ENCODE measurements at regions not wholly inside any gene's neighbourhood (a gene's known extent, or its start where the extent isn't known, plus 50 kb on each side); places are given as distances from the start of the nearest gene placed in this dataset.
"Not testable (repeated sequence)": the region's sequence is repeated elsewhere in the genome, so short reads cannot be mapped to it uniquely, and the experiment has no call there.

DNA sequence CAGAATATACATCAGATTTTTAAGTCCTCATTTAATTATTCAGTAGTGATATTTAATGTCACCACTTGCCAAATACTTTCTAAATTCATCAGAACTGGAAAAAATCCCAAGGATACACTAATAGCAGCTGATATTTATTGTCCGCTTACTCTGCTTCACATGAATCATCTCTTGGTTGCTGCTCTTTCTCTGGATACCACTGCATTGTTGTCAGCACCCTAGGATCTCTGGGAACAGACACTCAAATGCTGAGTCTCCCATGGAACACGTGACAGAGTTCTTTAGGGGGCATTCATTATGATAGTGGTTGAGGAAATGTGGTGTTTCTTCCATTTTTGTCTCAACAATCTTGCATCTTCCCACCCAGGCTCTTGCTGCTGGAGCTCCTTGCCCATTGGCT lies 318.0 kb downstream of the RFPL4B start:
- no peak for DNase-seq

DNA sequence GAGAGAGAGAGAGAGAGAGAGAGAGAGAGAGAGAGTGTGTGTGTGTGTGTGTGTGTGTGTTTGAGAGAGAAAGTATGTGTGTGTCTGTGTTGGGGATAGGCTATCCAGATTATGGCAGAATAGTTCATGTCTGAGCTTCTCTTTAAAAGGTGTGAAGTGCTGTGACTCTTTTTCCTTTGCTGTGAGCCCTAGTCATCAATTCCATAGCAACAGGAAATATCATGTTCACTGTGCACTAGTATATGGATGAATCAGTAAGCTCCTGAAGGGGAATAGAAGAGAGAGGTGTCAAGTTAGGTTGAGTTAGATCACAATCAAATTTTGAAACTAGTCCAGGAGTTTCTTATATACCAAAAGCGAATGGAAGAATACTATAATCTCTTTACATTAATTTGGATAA lies 318.7 kb downstream of the RFPL4B start:
- no peak for DNase-seq

GRCh38 chr6:112667427-112667826 lies 320.3 kb downstream of the RFPL4B start:
- DNase-seq = no peak

DNA sequence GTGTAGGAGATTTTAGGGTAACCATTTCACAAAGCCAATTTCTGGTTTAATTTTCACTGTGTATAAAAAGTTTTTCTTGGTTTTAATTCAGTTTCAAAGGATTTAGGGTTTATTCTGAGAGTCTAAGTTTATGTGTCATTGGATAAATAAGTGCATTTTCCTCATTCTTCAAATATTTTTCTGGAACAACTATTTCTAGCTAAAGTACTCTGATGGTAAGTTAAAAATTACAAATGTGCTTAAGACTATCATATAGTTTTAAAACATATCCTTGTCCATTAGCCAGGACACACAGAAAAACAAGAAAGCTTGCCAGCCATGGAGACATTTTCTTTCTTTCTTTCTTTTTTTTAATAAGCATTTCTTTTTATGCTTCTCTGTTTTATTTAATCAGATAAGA lies 333.0 kb downstream of the RFPL4B start:
- DNase-seq = no peak

DNA sequence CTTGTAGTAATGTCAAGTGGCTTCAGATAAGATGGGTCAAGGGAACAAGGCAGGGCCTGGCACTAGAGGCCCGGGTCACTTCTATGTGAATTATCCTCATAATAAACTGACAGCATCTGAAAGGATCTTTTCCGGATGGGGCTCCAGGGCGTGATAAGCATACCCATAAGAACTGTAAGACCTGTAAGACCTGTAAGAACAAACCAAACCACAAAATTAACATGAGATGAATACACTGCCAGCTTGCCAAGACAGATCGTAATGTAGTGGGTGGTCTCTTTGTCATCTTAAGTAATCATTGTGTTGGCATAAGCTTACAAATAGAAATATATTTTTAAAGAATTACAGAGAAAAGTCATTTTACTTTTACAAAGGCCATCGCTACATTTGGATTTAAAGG lies 334.9 kb downstream of the RFPL4B start:
- no peak for DNase-seq

GRCh38 chr6:112683106-112683505 lies 336.0 kb downstream of the RFPL4B start:
- DNase-seq = no peak

GRCh38 chr6:112683926-112684325 lies 336.8 kb downstream of the RFPL4B start:
- no peak for DNase-seq

DNA sequence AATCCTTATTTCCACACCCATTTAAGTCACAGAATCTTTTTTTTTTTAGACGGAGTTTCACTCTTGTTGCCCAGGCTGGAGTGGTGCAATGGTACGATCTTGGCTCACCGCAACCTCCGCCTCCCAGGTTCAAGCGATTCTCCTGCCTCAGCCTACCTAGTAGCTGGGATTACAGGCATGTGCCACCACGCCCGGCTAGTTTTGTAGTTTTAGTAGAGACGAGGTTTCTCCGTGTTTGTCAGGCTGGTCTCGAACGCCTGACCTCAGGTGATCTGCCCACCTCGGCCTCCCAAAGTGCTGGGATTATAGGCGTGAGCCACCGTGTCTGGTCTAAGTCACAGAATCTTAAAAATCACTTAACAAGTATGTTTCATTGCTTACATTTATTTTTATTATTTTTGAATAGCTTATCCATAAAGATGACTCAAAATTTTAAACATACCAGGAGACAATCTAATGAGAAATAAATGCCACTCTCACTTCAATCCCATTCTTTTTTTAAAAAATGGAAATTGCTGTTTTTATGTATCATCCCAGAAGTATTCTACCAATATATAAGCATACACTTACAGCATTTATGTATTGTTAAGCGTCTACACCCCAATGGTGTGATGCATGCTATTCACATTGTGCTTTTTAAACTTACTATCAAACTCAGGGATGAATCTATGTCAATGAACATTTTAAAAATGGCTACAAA lies 338.5 kb downstream of the RFPL4B start:
- not testable (repeated sequence) for DNase-seq

GRCh38 chr6:112688487-112689165 lies 341.5 kb downstream of the RFPL4B start:
- not testable (repeated sequence) for DNase-seq

DNA sequence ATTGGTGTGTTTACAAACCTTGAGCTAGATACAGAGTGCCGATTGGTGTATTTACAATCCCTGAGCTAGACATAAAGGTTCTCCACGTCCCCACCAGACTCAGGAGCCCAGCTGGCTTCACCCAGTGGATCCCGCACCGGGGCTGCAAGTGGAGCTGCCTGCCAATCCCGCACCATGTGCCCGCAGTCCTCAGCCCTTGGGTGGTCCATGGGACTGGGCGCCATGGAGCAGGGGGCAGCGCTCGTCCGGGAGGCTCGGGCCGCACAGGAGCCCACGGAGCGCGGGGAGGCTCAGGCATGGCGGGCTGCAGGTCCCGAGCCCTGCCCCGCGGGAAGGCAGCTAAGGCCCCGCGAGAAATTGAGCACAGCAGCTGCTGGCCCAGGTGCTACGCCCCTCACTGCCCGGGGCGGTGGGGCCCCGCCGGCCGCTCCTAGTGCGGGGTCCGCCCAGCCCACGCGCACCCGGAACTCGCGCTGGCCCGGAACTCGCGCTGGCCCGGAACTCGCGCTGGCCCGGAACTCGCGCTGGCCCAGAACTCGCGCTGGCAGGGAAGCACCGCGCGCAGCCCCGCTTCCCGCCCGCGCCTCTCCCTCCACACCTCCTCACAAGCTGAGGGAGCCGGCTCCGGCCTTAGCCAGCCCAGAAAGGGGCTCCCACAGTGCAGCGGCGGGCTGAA lies 342.2 kb downstream of the RFPL4B start:
- not testable (repeated sequence) for DNase-seq

DNA sequence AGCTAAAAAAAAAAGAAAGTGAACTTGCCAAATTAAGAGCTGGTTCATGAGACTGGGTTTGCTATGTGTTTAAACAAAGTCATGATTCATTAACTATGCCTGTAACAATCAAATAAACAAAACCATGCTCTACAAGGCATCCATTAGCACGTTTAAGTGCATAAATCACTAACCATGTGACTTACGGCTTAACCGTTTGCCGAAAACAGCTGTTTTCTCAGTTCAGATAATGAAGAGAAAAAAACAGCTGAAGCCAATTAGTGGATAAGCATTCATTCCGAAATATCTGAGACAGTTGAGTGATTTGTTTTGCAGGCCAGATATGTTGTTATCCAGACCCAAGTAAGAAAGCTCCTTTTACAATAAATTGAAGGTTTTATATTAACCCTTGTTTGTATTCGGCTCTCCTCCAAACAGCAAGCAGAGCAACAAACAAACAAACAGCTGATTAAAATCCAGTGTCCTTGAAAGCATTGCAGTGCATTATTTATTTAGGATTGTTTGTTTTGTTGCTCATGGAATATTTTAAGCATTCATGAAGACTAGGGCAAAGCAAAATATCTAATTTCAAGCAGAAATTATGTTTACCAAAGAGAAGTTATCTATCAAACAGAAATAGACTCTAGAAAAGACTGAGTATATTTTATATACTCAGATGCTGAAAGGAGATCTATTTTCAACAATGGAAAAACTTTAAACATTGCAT lies 343.5 kb downstream of the RFPL4B start:
- peak; percentile 42 for DNase-seq

GRCh38 chr6:112691289-112691688 lies 344.2 kb downstream of the RFPL4B start:
- DNase-seq = no peak

DNA sequence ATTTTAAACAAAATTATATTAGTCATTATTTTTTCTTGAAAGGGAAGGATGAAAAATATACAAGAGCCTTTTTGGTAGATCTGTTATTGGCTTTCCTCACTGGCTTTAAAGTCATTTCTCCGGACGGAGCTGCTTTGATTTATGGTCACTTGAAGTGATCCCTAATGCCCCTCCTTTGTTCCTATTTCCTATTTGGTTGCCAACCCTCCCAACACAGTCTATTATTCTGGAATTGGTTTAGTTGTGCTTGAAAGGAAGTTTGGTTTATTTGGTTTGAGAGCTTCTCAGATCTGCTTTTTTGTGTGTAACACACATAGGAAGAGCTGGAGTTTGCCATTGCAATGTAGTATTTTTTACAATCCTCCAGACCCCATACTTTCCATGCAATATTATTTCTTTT lies 347.9 kb downstream of the RFPL4B start:
- DNase-seq = no peak

- peak; percentile 76 for DNase-seq
Measured at GRCh38 chr6:112697265-112697664, 350.1 kb downstream of the RFPL4B start.

DNA sequence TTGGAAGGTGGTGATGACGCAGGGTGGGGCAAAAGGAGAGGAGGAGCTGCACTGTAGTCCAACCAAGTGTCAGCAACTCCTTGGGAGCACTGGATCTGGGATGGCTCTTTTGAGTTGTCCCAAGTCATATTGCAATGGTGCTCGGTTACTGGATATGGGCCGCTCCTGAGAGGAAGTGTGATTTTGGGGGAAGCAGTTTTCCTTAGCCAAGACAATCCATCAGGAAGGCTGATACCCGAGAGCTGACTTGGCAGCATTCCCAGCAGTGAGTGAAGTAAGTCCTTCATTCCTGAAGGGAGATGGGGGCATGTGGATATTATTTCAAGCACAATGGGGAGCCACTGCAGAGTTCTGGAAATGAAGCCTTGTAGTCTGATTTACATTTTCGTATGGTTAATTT lies 354.1 kb downstream of the RFPL4B start:
- DNase-seq = peak; percentile 52

GRCh38 chr6:112710710-112711109 lies 363.6 kb downstream of the RFPL4B start:
- DNase-seq = no peak

- no peak for DNase-seq
Measured at GRCh38 chr6:112713402-112713801, 366.3 kb downstream of the RFPL4B start.

DNA sequence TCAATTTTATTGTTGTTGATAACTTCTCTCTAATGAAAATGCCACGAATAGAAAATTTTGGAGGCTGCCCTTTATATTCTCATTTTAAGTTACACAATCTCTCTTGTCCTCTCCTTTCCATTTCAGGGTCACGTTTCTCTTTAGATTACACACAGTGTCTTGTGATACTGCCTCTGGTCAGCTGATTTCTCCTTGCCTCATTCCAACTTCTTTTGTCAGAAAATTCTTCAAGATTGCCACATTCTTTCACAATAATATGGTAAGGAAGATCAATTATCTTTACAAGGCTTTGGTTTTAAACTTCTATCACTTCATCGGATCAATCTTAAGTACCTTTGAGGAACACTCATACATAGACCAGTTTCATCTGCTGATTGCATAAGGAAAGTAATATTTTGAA lies 370.3 kb downstream of the RFPL4B start:
- DNase-seq = no peak

DNA sequence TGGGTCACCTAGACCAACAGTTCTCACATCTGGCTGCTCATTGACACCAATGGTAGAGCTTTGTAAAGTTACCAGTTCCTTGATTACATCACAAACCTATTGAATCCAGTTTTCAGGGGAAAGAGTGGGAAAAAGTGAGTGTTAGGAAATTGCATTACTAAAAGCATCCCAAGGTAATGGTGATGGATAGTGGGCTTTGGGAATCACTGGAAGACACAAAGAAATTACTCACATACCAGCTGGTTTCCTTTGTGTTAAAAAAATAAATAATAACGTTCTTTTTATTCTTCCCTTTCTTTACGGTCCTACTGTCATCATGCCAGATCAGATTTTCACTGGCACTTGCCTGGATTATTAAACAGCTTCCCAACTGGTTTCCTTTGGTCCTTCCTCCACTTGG lies 370.7 kb downstream of the RFPL4B start:
- DNase-seq = no peak

DNA sequence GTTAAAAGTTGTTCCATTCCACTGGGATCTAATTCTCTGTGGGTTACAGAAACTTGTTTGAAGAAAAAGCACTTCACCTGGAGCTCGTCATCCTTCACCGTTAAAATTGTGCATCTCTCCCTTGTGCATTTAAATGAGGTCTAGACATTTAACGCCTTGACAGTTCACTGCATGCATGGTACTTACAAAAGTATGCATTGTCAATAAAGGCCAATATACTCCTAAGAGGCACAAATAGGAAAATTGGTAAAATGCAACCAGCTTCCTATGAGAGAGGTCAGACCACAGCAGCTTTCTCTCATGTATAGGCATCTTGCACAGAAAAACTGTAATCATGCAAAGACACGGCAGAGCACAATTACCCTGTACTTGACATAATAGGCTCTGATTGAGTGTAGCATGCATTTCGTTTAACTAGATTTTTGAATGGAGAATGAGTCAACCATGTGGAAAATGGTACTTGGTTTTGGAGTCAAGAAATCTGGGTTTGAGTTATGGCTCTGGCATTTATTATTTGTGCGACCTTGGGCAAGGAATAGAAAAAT lies 378.5 kb downstream of the RFPL4B start:
- no peak for DNase-seq

DNA sequence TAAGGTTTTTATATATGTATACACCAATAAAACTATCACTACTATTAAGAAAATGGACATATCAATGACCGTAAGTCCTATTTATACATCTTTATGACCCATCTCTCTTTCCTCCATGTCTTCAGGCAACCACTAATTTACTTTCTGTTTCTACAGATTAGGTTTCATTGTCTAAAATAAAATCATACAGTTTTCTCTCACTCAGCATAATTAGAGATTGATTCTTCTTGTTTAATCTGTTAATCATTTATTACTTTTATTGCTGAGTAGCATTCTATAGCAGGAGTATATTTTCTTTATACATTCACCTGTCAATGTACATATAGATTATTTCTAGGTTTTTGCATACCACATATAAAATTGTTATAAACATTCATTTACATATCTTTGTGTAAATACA lies 388.0 kb downstream of the RFPL4B start:
- DNase-seq = no peak

- DNase-seq = no peak
Measured at GRCh38 chr6:112739766-112740165, 392.6 kb downstream of the RFPL4B start.

- DNase-seq = no peak
Measured at GRCh38 chr6:112743323-112743722, 396.2 kb downstream of the RFPL4B start.
